ENCODE measurements at regions not wholly inside any gene's neighbourhood (a gene's known extent, or its start where the extent isn't known, plus 50 kb on each side); places are given as distances from the start of the nearest gene placed in this dataset.
"Not testable (repeated sequence)": the region's sequence is repeated elsewhere in the genome, so short reads cannot be mapped to it uniquely, and the experiment has no call there.

GRCh38 chr14:101254805-101255764 lies 306.2 kb upstream of the DIO3 start:
- DNase-seq (ENCODE audit: low read depth), result no peak

GRCh38 chr14:101255765-101256125 lies 305.6 kb upstream of the DIO3 start:
- DNase-seq (ENCODE audit: low read depth), result no peak

DNA sequence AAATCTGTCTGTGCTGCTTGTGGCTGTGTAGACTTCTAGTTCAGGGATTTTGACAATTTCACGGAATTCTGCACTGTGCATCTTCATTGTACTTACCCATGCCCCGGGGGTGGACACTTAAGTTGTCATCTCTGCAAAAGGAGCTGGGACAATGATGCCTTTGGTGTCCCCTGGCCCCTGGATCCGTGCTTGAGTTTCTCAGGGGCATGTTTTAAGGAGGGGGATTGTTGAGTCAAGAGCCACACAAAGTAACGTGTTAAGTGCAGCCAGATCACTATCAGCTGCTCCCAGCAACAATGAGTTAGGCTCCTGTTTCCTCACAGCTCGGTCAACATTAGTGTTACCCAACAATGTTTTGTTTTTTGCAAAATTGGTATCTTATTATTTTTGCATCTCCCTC lies 305.0 kb upstream of the DIO3 start:
- DNase-seq (ENCODE audit: low read depth), result no peak

DNA sequence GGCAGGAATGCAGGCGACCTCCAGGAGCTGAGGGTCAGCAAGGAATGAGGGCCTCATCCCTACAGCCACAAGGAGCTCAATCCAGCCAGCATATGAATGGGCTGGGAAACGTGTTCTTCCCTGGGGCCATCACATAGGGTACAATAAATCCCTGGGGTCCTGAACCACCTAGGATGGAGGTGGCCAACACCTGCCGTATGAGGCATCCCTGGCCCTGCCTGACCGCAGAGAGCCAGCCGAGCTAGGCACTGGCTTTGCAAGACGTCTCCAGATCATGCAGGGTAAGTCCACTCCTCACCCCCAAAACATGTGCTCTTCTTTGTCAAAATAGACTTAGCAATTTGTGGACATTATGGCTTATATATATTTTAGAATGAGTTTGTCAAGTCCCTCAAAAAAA lies 303.7 kb upstream of the DIO3 start:
- DNase-seq (ENCODE audit: low read depth), result no peak

DNA sequence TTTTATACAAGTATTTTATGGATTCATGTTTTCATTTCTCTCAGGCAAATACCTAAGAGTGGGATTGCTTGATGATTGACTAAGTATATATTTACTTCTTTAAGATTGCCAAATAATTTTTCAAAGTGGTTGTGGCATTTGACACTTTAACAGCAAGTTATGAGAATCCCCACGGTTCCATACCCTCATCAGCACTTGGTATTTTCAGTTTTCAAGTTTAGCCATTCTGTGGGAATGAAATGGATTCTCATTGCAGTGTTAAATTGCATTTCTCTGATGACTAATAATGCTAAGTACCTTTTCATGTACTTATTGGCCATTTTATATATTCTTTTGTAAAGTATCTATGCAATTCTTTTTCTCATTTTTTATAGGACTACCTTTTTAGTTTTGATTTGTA lies 301.5 kb upstream of the DIO3 start:
- DNase-seq (ENCODE audit: low read depth), result no peak

GRCh38 chr14:101266441-101266840 lies 294.9 kb upstream of the DIO3 start:
- not testable (repeated sequence) for DNase-seq (ENCODE audit: low read depth)

GRCh38 chr14:101273091-101273490 lies 288.2 kb upstream of the DIO3 start:
- no peak for DNase-seq (ENCODE audit: low read depth)

- DNase-seq (ENCODE audit: low read depth), result no peak
These were observed 284.8 kb upstream of the DIO3 start for GRCh38 chr14:101276309-101277091.

- DNase-seq (ENCODE audit: low read depth), result no peak
These were observed 278.9 kb upstream of the DIO3 start for GRCh38 chr14:101282418-101282817.

GRCh38 chr14:101284711-101285110 lies 276.6 kb upstream of the DIO3 start:
- no peak for DNase-seq (ENCODE audit: low read depth)

DNA sequence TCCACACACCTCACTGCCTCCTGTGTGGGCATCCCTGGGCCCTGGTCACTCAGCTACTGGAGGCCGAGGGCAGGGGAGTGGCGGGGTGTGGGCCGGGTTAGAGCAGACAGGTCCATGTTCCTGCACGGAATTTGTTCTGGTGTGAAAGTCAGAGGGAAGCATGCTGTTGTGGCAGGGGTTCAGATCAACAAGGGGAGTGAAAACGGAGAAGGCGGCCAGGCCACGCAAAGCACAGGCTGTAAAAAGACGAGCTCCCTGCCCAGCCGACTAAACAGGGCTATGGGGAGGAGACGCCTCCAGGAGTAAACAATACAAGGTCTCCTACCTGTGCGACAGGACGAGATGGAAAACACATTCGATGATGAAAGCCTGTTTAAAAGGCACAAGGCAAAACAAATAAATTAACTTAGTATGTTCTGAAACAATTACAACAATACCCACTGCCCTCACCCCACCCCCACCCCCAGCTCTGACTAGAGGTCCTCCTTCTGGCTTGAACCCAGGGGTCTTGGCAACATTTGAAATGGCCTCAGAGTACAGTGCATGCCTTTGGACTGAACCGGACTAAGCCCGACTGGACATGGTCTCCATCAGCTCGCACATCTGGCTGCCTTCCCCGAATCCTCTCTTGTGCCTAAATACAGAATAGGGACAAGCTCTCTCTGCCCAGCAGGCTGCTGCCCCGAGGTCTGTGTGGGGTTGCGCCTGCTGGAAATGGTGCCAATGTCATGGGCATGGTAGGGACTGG lies 274.9 kb upstream of the DIO3 start:
- DNase-seq (ENCODE audit: low read depth), result no peak

- no peak for DNase-seq (ENCODE audit: low read depth)
These were observed 272.7 kb upstream of the DIO3 start for GRCh38 chr14:101288436-101289229.

DNA sequence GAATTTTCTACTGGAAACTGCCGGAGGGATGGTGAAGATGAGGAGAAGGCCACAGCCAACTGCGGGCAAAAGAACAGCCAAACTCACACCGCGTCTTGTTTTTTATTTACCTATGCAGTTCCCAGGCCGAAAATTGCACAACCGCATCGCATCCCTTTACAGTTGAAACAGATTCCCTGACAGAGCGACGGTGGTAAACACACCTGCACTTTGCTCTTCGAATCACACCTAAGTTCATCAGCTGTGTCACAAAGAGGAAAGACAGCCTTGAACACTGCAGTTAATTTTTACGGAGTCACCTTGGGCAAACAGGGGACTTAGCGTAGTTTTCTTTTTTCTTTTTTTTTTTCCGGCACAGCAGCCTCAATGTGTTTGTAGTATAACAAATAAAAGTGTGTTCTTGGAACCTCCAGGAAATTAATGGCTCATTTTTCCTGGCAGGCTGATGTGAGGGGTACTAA lies 272.0 kb upstream of the DIO3 start:
- no peak for DNase-seq (ENCODE audit: low read depth)

- no peak for DNase-seq (ENCODE audit: low read depth)
These were observed 271.4 kb upstream of the DIO3 start for GRCh38 chr14:101289911-101290310.

- DNase-seq (ENCODE audit: low read depth), result no peak
These were observed 270.7 kb upstream of the DIO3 start for GRCh38 chr14:101290611-101291010.

GRCh38 chr14:101291390-101291789 lies 269.9 kb upstream of the DIO3 start:
- DNase-seq (ENCODE audit: low read depth), result no peak

GRCh38 chr14:101292448-101292847 lies 268.8 kb upstream of the DIO3 start:
- DNase-seq (ENCODE audit: low read depth), result no peak

- no peak for DNase-seq (ENCODE audit: low read depth)
These were observed 267.7 kb upstream of the DIO3 start for GRCh38 chr14:101293605-101294004.

DNA sequence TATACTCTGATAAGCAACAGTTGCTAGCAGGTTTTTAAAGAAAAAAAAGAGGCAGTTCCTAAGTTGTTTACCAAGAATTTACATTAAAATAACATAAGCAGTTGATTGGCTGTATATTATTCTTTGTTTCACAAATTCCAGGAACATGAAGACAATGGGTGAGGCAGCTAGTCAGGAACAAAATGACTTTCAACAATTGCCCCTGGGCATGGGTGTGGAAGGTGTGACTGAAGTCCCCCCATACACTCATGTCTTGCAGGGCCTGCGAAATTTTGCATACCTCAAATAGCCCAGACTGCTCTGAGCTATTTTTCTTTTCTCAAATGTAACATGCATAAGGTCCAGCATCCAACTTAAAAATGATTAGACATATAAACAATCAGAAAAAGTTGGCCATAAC lies 267.2 kb upstream of the DIO3 start:
- DNase-seq (ENCODE audit: low read depth), result no peak

GRCh38 chr14:101299781-101300180 lies 261.5 kb upstream of the DIO3 start:
- not testable (repeated sequence) for DNase-seq (ENCODE audit: low read depth)

DNA sequence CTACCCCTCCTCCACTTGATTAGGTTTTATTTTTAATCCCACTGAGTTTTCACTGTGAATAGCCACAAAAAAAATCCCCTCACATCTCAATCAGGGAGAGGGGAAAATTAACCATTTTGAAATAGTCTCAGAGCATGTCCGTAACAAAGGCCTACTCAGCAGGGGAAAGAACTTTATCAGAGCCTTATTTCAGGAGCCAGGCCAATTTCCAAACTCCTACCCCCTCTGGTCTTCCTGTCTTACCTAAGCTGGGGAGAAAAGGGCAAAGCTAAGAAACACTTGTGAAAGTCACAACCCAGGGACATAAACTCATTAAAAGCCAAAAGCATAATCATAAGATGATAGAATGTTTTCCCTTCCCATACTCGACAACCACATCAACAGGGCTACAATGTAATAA lies 260.3 kb upstream of the DIO3 start:
- no peak for DNase-seq (ENCODE audit: low read depth)
